Effector CD8-positive, alpha-beta T cell (primary cell): ENCODE measurements at regions not wholly inside any gene's neighbourhood (a gene's known extent, or its start where the extent isn't known, plus 50 kb on each side); places are given as distances from the start of the nearest gene placed in this dataset.

Source experiments
- DNase-seq: peaks from one replicate; lab custom pipeline; 2025; lab: John Stamatoyannopoulos, UW

DNA sequence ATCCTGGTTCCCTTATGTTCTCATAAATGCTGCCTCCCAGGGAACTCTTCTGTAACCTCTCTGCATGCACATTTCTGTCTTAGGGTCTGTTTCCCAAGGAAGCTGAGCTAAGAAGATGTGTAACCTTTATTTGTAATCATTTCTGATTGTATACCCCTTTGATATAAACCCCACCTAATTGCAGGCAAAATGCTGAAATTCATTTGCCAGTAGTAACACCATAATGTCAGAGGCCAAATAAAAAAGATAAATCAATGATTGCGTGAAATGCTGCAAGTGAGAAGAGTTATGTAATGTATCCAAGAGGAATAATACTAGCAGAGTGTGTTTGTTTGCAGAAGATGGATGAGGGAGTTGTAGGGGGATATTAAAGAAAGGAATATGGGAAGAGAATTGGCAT is 822.6 kb upstream of the GRAMD2B start:
- no peak for DNase-seq

DNA sequence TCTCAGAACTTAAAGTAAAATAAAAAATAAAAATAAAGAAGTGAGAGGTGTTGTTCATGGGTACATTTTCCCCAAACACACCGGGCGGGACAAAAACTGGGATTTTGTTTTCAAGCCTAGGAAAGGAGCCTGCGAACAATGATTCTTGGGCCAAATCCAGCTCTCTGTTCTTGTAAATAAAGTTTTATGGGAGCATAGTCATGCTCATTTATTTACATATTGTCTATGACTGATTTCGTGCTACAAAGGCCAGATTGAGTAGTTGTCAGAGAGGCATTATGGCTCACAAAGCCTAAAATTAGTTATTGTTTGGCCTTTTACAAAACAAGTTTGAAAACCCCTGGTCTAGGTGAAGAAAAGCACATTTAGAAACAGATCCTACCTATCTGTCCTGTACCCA is 821.0 kb upstream of the GRAMD2B start:
- DNase-seq: no peak

DNA sequence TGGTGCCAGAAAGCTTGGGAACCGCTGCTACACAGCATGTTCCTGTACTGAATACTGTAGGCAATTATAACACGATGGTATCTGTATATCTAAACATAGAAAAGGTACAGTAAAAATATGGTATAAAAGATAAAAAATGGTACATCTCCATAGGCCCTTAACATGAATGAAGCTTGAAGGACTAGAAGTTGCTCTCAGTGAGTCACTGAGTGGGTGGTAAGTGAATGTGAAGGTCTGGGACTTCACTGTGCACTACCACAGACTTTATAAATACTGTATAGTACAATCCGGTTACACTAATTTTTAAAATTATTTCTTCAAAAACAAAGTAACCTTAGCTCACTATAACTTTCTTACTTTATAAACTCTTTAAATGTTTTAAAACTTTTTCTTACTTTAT is 819.9 kb upstream of the GRAMD2B start:
- DNase-seq: no peak

DNA sequence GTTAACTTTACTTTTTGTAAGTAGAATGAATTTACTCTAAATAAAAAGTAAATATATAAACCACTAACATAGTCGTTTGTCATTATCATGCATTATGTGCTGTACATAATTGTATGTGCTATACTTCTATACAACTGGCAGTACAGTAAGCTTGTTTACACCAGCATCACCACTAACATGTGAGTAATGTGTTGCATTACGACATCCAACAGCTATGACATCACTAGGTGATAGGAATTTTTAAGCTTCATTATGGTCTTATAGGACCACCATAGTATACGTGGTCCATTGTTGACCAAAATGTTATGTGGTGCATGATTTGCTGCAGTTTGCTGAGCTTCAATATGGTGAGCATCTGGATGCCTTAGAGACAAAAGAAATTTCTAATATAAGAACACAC is 819.1 kb upstream of the GRAMD2B start:
- DNase-seq: no peak

DNA sequence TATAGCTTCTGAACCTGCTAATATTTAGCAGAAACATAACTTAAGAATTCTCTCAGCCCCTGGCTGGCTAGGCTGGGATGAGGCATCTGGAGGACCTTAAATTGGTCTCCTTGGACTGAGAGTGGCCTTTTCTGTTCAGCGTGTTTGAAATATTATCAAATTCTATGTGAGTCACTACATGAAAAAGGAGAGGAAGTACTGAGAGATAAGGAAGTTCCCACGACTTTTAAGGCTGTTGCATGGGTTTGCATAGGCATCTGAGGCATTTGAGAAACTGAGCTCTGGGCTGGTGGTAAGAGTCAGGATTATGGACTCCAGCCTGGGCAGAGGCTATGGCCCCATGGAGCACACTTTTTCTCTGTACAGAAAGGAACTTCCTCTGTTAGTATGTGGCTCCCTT is 816.2 kb upstream of the GRAMD2B start:
- no peak for DNase-seq

DNA sequence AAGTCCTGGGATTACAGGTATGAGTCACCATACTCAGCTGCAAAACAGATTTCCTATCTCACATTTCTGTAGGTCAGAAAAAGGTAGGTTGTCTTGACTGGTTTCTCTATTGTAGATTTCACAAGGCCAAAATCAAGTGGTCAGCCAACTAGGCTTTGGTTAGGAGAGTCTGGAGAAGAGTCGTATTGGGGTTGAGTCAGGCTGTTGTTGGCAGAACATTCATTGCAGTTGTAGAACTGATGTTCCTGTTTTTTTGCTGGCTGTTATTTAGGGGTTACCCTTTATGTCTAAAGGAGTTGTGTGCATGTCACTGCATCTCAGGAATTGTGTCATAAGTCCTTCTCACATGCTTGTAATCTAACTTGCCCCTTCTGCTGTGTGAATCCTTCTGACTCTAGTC is 814.2 kb upstream of the GRAMD2B start:
- DNase-seq: no peak

DNA sequence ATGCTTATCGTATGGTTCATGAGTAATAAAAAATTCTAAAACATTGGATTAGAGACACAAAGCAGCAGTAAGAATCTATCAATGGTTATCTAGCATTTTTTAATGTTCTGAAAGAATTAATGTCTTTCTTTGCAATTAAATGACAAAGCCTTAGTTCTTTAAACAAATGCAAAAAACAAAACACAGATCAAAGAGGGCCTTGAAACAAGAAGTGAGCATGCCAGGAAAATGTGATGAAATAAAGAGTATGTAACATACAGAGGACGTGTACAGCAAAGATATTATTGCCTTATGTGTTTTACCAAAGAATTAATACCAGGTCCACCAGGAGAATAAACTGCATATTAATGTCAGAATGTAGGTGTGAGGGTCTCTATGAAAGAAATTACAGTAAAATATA is 812.3 kb upstream of the GRAMD2B start:
- DNase-seq: no peak

DNA sequence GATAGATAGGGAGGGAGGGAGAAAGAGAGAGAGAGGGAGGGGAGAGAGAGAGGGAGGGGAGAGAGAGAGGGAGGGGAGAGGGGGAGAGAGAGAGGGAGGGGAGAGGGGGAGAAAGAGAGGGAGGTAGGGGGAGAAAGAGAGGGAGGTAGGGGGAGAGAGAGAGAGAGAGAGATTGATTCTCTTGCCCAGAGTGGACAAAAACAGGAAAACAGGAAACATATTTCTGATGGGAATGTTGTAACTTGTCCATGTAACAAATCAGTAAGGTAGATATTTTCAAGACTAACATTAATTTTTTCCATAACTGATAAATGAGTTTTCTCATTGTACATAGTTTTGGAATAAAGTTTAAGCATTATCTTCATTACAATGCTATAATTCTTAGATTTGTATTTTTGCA is 811.7 kb upstream of the GRAMD2B start:
- DNase-seq: no peak

DNA sequence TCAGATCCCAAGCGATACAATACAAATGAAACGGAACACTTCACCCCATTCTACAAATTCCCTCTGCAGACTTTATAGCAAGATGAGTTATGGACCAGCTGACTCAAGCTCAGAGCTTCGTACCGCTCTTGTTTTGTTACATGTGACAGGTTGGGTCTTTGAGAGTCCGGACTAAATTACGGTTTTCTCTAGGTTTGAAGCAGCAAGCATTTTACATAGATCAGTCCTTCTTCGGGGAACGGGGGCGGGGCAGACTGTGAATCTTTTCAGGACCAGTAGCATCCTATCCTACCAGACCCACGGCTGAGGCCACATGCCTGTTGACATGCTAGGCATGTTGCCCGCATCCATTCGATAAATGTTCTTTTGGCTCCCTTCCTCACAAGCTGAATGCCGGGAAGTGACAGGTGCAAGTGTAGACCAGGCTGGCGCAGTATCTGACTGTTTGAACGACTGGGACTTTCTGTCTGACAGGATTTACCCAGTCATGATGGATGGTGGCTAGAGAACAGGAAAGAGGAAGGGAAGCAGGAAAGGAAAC is 811.0 kb upstream of the GRAMD2B start:
- no peak for DNase-seq

DNA sequence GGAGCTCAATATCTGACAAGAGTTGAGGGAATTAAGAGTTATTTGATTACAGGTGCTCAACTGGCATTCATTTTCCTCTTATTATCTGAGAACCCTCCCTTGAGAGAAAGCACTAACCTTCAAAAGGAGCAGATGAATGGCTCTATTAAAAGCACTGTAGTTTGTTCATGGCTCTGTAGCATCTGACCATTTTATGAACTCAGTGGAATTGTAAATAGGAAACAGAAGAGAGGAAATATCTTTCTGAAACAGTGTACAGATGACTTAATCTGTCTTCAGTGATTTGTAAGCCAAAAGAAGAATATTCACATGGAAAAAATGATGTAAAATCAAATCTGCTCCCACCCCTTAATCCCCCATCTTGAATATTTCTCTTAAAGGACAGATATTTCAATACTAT is 810.4 kb upstream of the GRAMD2B start:
- no peak for DNase-seq

DNA sequence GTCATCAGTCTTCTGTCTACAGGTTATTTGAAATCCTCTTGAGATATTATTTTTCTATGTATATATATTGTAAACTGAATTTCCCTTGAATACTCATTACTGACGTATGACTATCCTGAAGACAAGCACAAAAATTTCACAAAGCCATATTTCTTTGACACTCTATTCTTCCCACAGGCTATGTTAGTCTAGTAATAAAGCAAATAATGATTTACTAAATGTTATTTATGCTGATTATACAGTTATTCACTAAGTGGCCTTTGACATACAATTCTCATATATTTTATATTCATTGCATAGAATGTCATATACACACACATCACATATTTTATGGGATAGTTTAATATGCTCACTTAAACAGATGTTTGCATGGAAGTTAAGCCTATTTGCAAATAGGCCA is 793.0 kb upstream of the GRAMD2B start:
- DNase-seq: no peak

DNA sequence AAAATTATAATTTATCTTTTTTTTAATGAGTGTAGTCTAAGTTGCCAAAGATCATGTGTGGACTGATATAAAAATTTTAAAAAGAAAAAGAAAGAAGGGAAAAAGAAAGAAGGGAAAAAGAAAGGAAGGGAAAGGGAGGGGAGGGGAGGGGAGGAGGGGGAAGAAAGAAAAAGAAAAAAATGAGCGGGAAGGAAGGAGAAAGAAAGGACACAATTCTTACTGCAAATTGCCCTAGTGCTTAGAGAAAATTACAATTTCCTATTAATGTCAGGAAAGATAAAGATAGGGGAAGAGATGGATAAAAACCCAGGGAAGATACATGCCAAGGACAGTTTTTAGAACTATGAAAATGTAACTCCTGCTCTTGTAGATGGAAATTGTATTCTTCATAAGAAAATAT is 789.7 kb upstream of the GRAMD2B start:
- DNase-seq: no peak

DNA sequence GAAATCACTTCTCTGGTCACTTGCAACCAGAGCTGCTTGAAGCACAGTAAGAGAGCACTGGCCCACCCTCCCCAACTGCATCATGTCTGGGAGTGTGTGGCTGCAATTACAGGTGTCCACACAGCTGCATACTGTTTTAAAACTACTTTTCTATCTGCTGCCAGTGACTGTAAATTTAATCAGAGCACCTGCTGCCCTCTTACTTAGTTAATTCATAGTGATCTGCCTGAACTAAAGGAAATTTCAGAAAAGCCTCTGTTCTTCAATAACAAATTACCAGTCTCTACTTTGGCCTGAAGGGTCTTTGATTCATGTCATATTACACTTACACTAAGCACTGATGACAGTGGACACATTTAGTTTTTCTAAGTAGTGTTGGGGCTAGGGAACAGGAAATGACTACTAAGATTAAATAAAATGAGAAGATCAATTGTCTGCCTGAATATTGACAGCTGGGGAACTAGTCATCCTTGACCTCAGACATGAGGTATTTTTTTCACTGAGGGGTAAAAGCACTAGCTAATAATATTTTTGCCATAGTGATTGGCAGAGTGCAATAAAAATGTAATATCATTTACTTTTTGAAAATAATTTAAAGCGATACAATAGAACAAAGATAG is 788.9 kb upstream of the GRAMD2B start:
- no peak for DNase-seq

DNA sequence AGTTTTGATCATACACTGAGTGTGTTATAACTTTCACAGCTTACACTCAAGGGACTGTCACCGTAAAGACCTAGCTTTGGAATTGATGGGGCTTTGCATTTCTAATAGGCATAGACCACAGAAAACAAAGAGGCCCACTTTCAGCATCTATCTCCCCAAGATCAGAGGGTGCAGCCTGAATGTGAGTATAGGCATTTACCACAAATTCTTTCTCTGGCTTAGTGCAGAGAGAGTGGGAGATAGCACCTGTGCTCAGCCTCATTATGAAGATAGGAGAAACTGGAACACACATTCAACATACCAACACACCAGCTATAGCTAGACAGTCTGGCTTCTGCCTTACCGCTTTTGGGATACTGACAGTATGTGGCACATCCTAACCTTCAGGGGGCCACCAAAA is 783.4 kb upstream of the GRAMD2B start:
- DNase-seq: no peak

DNA sequence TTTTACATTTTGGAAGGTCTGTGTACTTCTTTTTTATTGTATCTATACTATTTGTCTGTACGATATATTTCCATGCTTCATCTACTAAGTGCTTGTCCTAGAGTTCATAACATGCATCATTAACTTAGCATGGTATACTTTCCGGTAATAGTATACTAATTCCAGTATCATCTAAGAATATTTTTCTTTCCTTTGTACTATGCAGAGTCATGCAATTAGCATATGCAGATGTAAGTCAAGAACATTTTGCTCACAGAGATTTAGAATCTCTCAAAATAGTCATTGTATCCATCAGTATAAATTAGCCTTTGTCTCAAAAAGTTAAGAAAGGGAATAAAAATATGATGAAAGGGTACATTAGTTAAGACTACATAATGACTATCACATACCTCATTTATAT is 770.4 kb upstream of the GRAMD2B start:
- no peak for DNase-seq

DNA sequence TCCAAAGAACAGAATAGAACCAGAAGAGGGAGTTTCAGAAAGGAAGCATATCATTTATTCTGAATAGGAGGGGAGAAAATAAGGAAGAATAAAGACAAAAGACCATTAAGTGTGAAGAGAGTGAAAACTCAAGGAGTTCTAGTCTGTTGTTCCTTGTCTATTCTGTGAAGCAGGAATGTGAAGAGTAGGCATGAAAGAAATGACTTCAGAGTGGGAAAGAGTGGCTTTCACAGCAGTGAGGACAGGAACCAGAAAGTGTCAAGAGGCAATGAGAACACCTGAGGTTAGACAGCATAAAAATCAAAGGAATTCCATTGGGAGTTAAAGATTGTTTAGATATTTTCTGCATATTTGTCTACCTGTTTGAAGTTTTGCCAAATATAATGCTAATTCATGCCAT is 768.8 kb upstream of the GRAMD2B start:
- DNase-seq: no peak

DNA sequence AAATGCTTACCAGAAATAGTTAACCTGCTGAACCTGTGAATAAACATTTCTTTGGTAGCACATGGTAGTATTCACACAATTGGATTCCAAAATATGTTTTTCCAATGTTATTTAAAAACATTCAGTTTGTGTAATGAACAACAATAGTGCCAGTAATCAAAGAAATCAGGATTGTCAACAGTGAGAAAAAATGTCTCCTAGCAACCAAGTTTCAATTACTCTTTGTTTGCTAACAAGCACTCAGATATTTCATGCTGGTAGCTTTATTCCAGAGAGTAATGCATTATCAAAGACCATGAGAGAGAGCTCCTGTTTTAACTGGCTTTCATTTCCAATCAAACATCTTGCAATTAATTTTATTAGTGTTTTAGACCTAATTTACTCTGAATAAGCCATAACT is 768.1 kb upstream of the GRAMD2B start:
- DNase-seq: no peak

DNA sequence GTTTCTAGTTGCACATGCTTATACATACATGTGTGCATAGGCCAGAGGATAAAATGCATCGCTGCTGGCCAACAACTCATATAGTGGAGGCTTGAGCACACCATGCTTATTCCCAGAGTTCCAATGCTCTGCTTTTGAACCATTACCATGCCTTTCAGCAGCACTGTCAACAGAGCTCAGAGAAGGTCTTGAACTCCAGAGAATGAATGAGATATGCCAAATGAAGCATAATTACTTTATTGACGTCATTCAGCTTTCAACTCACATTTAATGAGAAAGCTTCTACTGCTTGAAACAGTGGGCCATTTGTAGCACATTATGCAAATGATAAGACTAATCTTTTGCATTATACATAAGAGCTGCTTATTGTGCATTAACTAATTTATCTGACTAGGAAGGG is 765.3 kb upstream of the GRAMD2B start:
- DNase-seq: no peak

DNA sequence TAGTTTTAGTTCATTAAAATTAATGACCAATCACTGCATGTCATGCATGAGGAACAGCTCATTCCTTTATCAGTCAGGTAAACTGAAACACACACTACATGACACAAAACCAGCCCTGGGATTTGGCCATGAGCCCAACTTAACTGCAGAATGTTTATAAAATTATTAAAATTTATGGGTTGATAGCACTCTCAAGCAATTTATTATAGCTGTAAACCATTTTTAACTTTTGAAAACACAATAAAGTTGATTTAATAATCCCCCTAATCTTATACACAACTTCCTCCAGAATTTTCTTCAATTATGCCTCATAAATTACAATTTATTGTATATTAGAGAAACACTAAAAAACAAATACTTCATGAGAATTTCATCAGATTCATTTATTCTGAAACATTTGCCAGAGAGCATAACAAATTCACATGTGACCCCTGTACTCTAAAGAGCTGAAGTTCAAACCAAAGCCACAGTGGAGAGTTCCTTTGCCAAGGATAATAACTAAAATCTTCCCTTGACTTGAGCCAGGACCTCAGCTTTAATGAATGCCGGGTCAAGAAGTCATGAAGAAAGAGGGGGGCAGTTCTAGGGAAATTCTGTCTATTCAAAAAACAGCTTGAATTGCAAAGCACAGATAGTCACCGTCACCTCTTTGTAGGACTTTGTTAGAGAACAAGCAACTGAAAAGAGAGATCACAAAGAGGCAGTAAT is 763.7 kb upstream of the GRAMD2B start:
- no peak for DNase-seq

DNA sequence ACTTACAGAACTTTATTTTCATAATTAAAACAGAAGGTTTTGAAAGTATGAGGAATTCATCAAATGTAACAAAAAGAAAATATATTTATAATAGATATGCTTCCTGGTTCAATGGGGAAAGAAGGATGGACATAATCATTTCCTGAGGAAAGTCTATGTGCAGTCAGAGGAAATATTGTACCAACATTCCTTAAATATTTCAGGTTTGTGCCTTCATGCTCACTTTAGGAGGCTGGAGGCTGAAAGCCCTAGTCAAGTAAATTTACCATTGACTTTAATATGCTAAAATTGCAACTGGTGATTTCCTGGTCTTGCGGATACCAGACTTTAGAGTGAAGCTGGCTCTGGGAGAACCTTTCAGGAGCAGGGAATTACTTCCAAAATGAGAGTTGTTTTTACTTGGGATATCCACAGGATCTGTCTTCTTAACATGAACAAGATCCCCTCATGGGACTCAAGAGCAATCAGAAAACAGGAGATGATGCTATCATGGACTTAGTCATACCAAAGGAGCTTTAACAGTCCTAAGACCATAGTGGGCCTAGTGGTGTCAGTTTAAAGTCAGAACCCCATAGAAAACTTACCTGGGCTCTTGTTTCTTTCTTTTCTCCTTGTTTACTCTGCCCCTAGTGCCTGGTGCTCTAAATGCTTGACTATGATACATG is 762.8 kb upstream of the GRAMD2B start:
- DNase-seq: no peak

DNA sequence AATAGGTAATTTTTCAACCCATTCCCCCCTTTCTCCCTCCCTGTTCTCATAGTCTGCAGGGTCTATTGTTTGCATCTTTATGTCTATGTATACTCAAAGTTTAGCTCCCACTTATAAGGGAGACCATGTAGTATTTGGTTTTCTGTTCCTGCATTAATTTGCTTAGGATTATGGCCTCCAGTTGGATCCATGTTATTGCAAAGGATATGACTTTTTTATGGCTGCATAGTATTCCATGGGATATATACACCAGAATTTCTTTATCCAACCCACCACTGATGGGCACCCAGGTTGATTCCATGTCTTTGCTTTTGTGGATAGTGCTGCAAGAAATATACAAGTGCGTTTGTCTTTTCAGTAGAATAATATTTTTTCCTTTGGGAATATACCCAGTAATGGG is 761.6 kb upstream of the GRAMD2B start:
- no peak for DNase-seq

DNA sequence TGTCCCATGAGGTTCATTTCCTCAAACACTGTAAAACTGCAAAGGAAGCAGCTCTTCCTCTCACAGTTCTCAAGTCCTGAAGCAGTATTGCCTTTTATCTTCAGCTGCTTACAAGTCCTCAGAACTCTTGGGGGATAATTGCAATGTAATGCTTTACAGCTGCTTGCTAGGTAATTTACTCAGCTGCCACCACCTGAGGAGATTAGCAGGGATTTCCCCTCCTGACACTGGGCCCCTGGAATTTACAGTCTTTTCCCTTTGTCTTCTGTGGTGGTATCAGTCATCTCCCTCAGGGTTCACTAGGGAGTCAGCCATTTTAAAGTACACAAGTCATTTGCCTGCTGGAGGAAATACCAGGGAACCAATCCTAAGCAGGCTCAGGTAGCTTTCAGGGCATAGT is 754.3 kb upstream of the GRAMD2B start:
- DNase-seq: no peak

DNA sequence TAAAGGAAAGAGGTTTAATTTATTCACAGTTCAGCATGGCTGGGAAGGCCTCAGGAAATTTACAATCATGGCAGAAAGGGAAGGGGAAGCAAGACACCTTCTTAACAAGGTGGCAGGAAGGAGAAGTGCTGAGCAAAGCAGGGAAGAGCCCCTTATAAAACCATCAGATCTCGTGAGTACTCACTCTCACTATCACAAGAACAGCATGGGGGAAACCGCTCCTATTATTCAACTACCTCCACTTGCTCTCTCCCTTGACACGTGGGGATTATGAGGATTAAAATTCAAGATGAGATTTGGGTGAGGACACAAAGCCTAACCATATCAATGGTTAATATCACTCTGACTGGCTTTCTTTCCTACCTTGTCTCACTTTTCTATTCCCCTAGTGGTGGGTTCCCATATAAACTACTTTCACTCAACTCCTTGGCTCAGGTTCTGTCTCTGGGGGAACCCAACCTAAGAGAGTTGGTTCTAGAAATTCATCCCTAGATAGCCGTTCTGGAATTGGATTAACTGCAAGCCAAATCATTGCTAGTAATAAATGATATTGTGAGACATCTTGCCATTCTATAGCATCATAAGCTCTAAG is 749.8 kb upstream of the GRAMD2B start:
- DNase-seq: no peak
